ENCODE measurements at regions not wholly inside any gene's neighbourhood (a gene's known extent, or its start where the extent isn't known, plus 50 kb on each side); places are given as distances from the start of the nearest gene placed in this dataset.
A peak's percentile ranks its signal among the peaks of the same experiment; 100 is the strongest.

DNA sequence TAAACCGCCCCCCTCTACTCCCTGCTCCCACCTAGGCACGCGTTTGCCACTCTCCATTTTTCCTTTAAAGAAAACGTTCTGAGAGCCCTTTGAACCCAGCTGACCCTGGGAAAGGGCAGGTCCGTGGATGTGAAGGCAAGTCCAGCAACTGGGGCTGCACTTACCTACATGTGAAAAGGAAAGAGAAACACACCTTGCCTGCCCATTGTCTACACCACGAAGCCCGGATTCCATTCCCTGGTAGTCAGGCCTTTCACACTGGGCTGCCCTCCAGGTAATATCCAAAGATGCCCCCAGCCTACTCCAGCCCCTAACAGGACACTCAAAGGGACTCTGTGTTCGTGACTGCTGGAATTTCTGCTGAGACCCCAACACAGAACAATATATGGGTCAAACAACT lies 94.4 kb downstream of the CD83 start:
- peak overlapping the region; percentile 98 for H3K4me2 ChIP-seq (ENCODE audit: low read depth, low read length)
- CTCF ChIA-PET (ENCODE audit: low intra/inter-chr PET ratio, low total read pairs) = interaction anchor here (0.7 to 2.0 kb wide), 3 partner anchors 298 to 1411 kb away, joined by 3 to 7 read pairs (median 4); no protein-coding TSS in a partner anchor
- FAIRE-seq = no peak
- no peaks in the 10 kb centered on the region for H4K20me1 ChIP-seq (ENCODE audit: insufficient read depth, low read length)
- no peak for DNase-seq (ENCODE audit: low spot score)
- peak overlapping the region in 2 of 3 experiments; percentile 52 to 80; a peak in 3 of 6 replicates for H3K4me3 ChIP-seq (replicated peaks in 1 of 3; ENCODE audit: insufficient read depth in 1 of 3, low read depth in 2 of 3, low read length in 3 of 3)
- no peaks in the 10 kb centered on the region for H3K9me3 ChIP-seq (ENCODE audit: low read length)
- intact Hi-C loops (cut with micrococcal nuclease; ENCODE audit: unreplicated experiment) = loop anchor here (5.0 to 10.0 kb wide), 2 partner anchors 1033 to 1280 kb away; partner anchors contain the start of gene JARID2
- H3K79me2 ChIP-seq (ENCODE audit: insufficient read depth, low read length) = no peaks in the 10 kb centered on the region
- 25% methylated on average over 8 of the region's 8 CpGs for WGBS (ENCODE audit: low lambda C conversion rate)
- POLR2A ChIA-PET = no interaction called here
- peaks cover 0 to 21% of the 10 kb centered on the region in 2 experiments; a peak in 3 of 5 replicates for H3K27me3 ChIP-seq (ENCODE audit: control insufficient read depth in 1 of 2, insufficient read depth in 2 of 2, low read length in 2 of 2)
- no TSS peak for BruUV-seq (replicated peaks)
- H3K27ac ChIP-seq (ENCODE audit: extremely low read length, insufficient read depth, low read length) = no peak overlapping the region
- H3K4me1 ChIP-seq (ENCODE audit: insufficient read depth, low read length) = peaks cover 30% of the 10 kb centered on the region
- H3K9ac ChIP-seq (ENCODE audit: insufficient read depth, low read depth, low read length) = no peak overlapping the region
- H3K36me3 ChIP-seq (replicated peaks in 1 of 2; ENCODE audit: control insufficient read depth in 1 of 2, insufficient read depth in 2 of 2, low read length in 2 of 2) = no peaks in the 10 kb centered on the region
- in situ Hi-C loops (cut with HindIII; ENCODE audit: extremely low pct_ligation_motif_present, low pct_unique_long_range_greater_than_20kb) = loop anchor here (10.0 to 25.0 kb wide), 4 partner anchors 1025 to 1400 kb away; partner anchors contain the start of gene JARID2
- H2AFZ ChIP-seq (ENCODE audit: low read length) = no peak overlapping the region
- ATAC-seq = no peak
- no peak for TF ChIP-seq HNRNPH1 (optimal IDR thresholded peaks at IDR 0.05; ENCODE audit: low read depth, low read length)
- TF ChIP-seq, protein P1, sequence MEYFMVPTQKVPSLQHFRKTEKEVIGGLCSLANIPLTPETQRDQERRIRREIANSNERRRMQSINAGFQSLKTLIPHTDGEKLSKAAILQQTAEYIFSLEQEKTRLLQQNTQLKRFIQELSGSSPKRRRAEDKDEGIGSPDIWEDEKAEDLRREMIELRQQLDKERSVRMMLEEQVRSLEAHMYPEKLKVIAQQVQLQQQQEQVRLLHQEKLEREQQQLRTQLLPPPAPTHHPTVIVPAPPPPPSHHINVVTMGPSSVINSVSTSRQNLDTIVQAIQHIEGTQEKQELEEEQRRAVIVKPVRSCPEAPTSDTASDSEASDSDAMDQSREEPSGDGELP (IDR thresholded peaks at IDR 0.05; ENCODE audit: borderline replicate concordance, low read depth) = 0 out of 2 replicates have a peak, but pooled peaks have one; percentile 14
- TF ChIP-seq IKZF4 (CRISPR knock-in tag; IDR thresholded peaks at IDR 0.05; ENCODE audit: borderline replicate concordance, low read depth, not compliant biosample characterization) = peak; percentile 12

DNA sequence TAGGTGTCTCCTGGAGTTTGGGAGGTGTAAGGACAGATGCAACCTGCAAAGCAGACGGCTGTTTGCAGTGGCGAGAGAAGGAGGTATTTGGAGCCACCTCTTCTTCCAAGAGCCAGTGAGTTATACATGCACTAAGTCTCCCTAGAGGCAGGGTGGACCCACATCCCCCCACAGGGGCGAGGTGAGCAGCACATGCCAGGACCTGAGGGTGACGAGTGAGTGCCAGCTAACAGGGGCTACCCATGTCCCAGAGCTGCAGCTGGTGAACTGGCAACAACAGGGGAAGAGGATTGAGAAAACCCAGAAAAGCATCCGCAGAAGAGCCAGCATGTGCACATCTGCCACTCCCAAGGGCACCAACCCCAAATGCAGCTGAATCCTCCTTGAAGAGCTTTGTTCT lies 95.1 kb downstream of the CD83 start:
- H3K4me1 ChIP-seq (ENCODE audit: insufficient read depth, low read length) = peaks cover 26% of the 10 kb centered on the region
- H3K9ac ChIP-seq (ENCODE audit: insufficient read depth, low read depth, low read length) = no peak overlapping the region
- no peaks in the 10 kb centered on the region for H4K20me1 ChIP-seq (ENCODE audit: insufficient read depth, low read length)
- ChIA-PET POLR2A (no interaction called here), CTCF (ENCODE audit: low intra/inter-chr PET ratio, low total read pairs) (interaction anchor here (1.6 kb wide), 1 partner anchor 297 kb away, joined by 4 read pairs; no protein-coding TSS in a partner anchor)
- intact Hi-C loops (cut with micrococcal nuclease; ENCODE audit: unreplicated experiment) (loop anchor here (5.0 to 10.0 kb wide), 2 partner anchors 1032 to 1280 kb away; partner anchors contain the start of gene JARID2), in situ Hi-C loops (cut with HindIII; ENCODE audit: extremely low pct_ligation_motif_present, low pct_unique_long_range_greater_than_20kb) (loop anchor here (10.0 to 25.0 kb wide), 4 partner anchors 1025 to 1400 kb away; partner anchors contain the start of gene JARID2)
- 85% methylated on average over 5 of the region's 5 CpGs for WGBS (ENCODE audit: low lambda C conversion rate)
- H3K4me2 ChIP-seq (ENCODE audit: low read depth, low read length) = no peak overlapping the region
- DNase-seq (ENCODE audit: low spot score) (no peak), ATAC-seq (no peak), FAIRE-seq (no peak)
- no peak overlapping the region for H3K4me3 ChIP-seq (replicated peaks in 1 of 3; ENCODE audit: insufficient read depth in 1 of 3, low read depth in 2 of 3, low read length in 3 of 3)
- H3K9me3 ChIP-seq (ENCODE audit: low read length) = no peaks in the 10 kb centered on the region
- no TSS peak for BruUV-seq (replicated peaks)
- peaks cover 0 to 21% of the 10 kb centered on the region in 2 experiments; a peak in 3 of 5 replicates for H3K27me3 ChIP-seq (ENCODE audit: control insufficient read depth in 1 of 2, insufficient read depth in 2 of 2, low read length in 2 of 2)
- no peak overlapping the region for H2AFZ ChIP-seq (ENCODE audit: low read length)
- H3K79me2 ChIP-seq (ENCODE audit: insufficient read depth, low read length) = no peaks in the 10 kb centered on the region
- H3K36me3 ChIP-seq (replicated peaks in 1 of 2; ENCODE audit: control insufficient read depth in 1 of 2, insufficient read depth in 2 of 2, low read length in 2 of 2) = no peaks in the 10 kb centered on the region
- H3K27ac ChIP-seq (ENCODE audit: extremely low read length, insufficient read depth, low read length) = no peak overlapping the region
- TF ChIP-seq FOSL1 (CRISPR knock-in tag; IDR thresholded peaks at IDR 0.05; ENCODE audit: borderline replicate concordance) (no peak), CEBPB (IDR thresholded peaks at IDR 0.05; ENCODE audit: borderline replicate concordance, low read depth, low read length) (no peak), RXRB (CRISPR knock-in tag; IDR thresholded peaks at IDR 0.05; ENCODE audit: borderline replicate concordance) (no peak)
- TF ChIP-seq, protein P2, sequence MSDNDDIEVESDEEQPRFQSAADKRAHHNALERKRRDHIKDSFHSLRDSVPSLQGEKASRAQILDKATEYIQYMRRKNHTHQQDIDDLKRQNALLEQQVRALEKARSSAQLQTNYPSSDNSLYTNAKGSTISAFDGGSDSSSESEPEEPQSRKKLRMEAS (IDR thresholded peaks at IDR 0.05) = no peak
- TF ChIP-seq, protein P3, sequence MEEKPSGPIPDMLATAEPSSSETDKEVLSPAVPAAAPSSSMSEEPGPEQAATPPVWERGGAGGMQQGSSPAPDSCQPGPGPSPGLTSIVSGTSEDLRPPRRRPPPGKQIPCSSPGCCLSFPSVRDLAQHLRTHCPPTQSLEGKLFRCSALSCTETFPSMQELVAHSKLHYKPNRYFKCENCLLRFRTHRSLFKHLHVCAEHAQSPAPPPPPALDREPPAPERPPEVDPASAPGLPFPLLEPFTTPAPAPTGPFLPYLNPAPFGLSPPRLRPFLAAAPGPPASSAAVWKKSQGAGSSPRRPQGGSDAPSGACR (CRISPR knock-in tag; IDR thresholded peaks at IDR 0.05) = no peak
- TF ChIP-seq, protein P4, sequence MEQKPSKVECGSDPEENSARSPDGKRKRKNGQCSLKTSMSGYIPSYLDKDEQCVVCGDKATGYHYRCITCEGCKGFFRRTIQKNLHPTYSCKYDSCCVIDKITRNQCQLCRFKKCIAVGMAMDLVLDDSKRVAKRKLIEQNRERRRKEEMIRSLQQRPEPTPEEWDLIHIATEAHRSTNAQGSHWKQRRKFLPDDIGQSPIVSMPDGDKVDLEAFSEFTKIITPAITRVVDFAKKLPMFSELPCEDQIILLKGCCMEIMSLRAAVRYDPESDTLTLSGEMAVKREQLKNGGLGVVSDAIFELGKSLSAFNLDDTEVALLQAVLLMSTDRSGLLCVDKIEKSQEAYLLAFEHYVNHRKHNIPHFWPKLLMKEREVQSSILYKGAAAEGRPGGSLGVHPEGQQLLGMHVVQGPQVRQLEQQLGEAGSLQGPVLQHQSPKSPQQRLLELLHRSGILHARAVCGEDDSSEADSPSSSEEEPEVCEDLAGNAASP (CRISPR knock-in tag; IDR thresholded peaks at IDR 0.05; ENCODE audit: borderline replicate concordance) = no peak
- TF ChIP-seq, protein P5, sequence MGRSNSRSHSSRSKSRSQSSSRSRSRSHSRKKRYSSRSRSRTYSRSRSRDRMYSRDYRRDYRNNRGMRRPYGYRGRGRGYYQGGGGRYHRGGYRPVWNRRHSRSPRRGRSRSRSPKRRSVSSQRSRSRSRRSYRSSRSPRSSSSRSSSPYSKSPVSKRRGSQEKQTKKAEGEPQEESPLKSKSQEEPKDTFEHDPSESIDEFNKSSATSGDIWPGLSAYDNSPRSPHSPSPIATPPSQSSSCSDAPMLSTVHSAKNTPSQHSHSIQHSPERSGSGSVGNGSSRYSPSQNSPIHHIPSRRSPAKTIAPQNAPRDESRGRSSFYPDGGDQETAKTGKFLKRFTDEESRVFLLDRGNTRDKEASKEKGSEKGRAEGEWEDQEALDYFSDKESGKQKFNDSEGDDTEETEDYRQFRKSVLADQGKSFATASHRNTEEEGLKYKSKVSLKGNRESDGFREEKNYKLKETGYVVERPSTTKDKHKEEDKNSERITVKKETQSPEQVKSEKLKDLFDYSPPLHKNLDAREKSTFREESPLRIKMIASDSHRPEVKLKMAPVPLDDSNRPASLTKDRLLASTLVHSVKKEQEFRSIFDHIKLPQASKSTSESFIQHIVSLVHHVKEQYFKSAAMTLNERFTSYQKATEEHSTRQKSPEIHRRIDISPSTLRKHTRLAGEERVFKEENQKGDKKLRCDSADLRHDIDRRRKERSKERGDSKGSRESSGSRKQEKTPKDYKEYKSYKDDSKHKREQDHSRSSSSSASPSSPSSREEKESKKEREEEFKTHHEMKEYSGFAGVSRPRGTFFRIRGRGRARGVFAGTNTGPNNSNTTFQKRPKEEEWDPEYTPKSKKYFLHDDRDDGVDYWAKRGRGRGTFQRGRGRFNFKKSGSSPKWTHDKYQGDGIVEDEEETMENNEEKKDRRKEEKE (IDR thresholded peaks at IDR 0.05) = no peak

Data from HepG2 (cell line).